ENCODE measurements at regions not wholly inside any gene's neighbourhood (a gene's known extent, or its start where the extent isn't known, plus 50 kb on each side); places are given as distances from the start of the nearest gene placed in this dataset.
A peak's percentile ranks its signal among the peaks of the same experiment; 100 is the strongest.

DNA sequence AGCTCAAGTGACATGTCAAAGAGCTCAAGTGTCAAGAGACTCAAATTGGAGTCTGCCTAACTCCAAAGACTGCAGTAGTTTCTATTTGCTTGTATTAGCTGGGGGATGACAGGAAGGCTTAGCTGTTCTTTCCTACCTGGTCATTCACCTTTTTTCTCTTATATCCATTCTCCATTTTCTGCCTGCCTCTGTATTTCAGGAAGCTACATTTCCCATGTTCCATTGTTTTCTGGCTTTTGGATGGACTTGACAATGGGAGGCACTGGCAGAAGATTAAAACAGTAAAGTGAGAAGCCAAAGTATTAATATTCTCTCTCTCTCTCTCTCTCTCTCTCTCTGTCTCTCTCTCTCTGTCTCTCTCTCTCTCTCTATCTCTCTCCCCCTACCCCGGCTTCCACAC lies 135.7 kb upstream of the ADAMTS18 start:
- intact Hi-C loops (cut with DNase I; ENCODE audit: low total_unique reads): no loop called here
- Histone ChIP-seq H3K36me3 (no peaks in the 10 kb centered on the region), H3K27me3 (no peaks in the 10 kb centered on the region), H3K4me1 (no peaks in the 10 kb centered on the region), H3K9me3 (no peaks in the 10 kb centered on the region), H3K27ac (no peak overlapping the region), H3K4me3 (no peak overlapping the region)
- TF ChIP-seq POLR2A (IDR thresholded peaks at IDR 0.05): no peak
- TF ChIP-seq, protein P1, sequence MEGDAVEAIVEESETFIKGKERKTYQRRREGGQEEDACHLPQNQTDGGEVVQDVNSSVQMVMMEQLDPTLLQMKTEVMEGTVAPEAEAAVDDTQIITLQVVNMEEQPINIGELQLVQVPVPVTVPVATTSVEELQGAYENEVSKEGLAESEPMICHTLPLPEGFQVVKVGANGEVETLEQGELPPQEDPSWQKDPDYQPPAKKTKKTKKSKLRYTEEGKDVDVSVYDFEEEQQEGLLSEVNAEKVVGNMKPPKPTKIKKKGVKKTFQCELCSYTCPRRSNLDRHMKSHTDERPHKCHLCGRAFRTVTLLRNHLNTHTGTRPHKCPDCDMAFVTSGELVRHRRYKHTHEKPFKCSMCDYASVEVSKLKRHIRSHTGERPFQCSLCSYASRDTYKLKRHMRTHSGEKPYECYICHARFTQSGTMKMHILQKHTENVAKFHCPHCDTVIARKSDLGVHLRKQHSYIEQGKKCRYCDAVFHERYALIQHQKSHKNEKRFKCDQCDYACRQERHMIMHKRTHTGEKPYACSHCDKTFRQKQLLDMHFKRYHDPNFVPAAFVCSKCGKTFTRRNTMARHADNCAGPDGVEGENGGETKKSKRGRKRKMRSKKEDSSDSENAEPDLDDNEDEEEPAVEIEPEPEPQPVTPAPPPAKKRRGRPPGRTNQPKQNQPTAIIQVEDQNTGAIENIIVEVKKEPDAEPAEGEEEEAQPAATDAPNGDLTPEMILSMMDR (IDR thresholded peaks at IDR 0.05): no peak
- no peak for TF ChIP-seq POLR2AphosphoS5 (IDR thresholded peaks at IDR 0.05)
- DNase-seq (ENCODE audit: low spot score in 2 of 2): no peak

- Histone ChIP-seq H3K36me3 (no peaks in the 10 kb centered on the region), H3K4me3 (no peak overlapping the region), H3K9me3 (no peaks in the 10 kb centered on the region), H3K27me3 (no peaks in the 10 kb centered on the region), H3K4me1 (no peaks in the 10 kb centered on the region), H3K27ac (no peak overlapping the region)
- no peak for DNase-seq (ENCODE audit: low spot score in 2 of 2)
- intact Hi-C loops (cut with DNase I; ENCODE audit: low total_unique reads): no loop called here
- TF ChIP-seq POLR2A (IDR thresholded peaks at IDR 0.05): no peak
- TF ChIP-seq POLR2AphosphoS5 (IDR thresholded peaks at IDR 0.05): no peak
- TF ChIP-seq, protein P1 (IDR thresholded peaks at IDR 0.05): no peak
Observed at GRCh38 chr16:77571115-77571862, 136.5 kb upstream of the ADAMTS18 start.

DNA sequence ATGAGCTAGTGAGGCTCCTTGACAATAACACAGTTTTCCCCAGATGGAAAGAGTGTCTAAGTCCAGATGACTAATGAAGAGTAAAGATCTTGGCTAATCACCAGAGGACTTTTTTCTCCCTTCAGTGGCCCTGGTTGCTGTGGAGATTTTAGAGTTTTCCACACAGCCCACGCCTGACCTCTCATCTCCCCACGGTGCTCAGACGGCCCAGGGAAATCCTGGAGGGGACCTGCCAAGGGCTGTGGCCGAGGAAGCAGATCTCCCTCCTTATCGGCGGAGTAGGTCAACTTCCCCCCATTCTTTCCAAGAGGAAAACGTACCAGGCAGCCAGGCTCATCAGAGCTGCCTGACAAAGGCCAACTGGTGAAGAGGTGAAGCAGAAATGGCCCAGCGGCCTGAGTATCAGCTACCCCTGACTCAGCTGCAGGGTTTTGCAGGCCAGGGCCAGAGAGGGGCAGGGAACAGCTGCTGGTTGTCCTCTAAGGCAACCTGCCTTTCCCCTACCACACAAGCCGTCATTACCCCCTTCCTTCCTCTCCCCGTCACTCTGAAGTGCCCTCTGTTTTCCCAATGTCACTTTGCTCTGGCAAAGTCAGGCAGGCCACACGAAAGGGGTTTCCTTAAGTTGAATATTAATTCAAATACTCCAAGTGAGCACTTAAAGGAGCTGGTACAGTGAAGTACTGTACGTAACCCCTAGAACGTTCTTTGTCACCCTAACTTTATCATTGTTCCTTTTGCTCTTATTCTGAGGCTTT lies 140.2 kb upstream of the ADAMTS18 start:
- Histone ChIP-seq H3K4me3 (no peak overlapping the region), H3K4me1 (no peaks in the 10 kb centered on the region), H3K27me3 (no peaks in the 10 kb centered on the region), H3K9me3 (peaks cover 0 to 3% of the 10 kb centered on the region in 2 donors), H3K36me3 (no peaks in the 10 kb centered on the region), H3K27ac (peak overlapping the region in 1 of 2 donors; percentile 75)
- intact Hi-C loops (cut with DNase I; ENCODE audit: low total_unique reads): no loop called here
- TF ChIP-seq, protein P1 (IDR thresholded peaks at IDR 0.05): no peak
- TF ChIP-seq POLR2A (IDR thresholded peaks at IDR 0.05): no peak
- no peak for DNase-seq (ENCODE audit: low spot score in 2 of 2)

DNA sequence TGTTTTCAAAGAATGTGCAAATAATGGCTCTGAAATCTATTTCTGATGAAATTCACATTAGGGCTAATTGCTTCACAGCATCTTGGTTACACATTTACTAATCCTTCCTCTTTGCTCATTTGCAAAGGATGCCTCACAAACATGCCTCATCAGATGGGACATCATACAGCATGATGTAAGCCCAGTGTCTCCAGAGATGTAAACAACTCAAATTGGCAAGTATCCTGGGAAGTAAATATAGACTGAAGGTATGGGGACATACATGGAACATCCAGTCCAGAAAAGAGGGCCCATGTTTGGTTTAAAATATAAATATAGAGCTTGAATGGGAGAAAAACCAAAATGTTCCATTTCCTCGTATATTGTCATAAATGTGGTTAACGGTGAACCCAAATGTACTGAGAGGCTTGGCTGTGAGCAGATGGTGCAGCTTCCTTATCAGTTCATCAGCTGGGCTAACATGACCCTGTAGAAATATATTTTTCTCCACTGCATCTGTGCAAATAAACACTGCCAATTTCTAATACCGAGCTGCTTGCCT lies 142.9 kb upstream of the NUDT7 start:
- Histone ChIP-seq H3K4me1 (no peaks in the 10 kb centered on the region), H3K4me3 (no peak overlapping the region), H3K9me3 (peaks cover 0 to 3% of the 10 kb centered on the region in 2 donors), H3K27ac (no peak overlapping the region), H3K36me3 (no peaks in the 10 kb centered on the region), H3K27me3 (no peaks in the 10 kb centered on the region)
- DNase-seq (ENCODE audit: low spot score in 2 of 2): no peak
- intact Hi-C loops (cut with DNase I; ENCODE audit: low total_unique reads): no loop called here
- TF ChIP-seq POLR2AphosphoS5 (IDR thresholded peaks at IDR 0.05): no peak
- TF ChIP-seq, protein P1 (IDR thresholded peaks at IDR 0.05): no peak
- no peak for TF ChIP-seq POLR2A (IDR thresholded peaks at IDR 0.05)

GRCh38 chr16:77581706-77582105 lies 140.6 kb upstream of the NUDT7 start:
- H3K4me1 ChIP-seq: no peaks in the 10 kb centered on the region
- H3K27ac ChIP-seq: no peak overlapping the region
- TF ChIP-seq POLR2A (IDR thresholded peaks at IDR 0.05): no peak
- TF ChIP-seq POLR2AphosphoS5 (IDR thresholded peaks at IDR 0.05): no peak
- TF ChIP-seq, protein P1 (IDR thresholded peaks at IDR 0.05): no peak
- H3K4me3 ChIP-seq: no peak overlapping the region
- H3K36me3 ChIP-seq: no peaks in the 10 kb centered on the region
- intact Hi-C loops (cut with DNase I; ENCODE audit: low total_unique reads): loop anchor here (5.0 kb wide), 1 partner anchor 344 kb away; no protein-coding TSS in a partner anchor
- H3K27me3 ChIP-seq: no peaks in the 10 kb centered on the region
- no peak for DNase-seq (ENCODE audit: low spot score in 2 of 2)
- peaks cover 0 to 3% of the 10 kb centered on the region in 2 donors for H3K9me3 ChIP-seq

Measured in breast epithelium (tissue), 4 donors.